ENCODE measurements at regions not wholly inside any gene's neighbourhood (a gene's known extent, or its start where the extent isn't known, plus 50 kb on each side); places are given as distances from the start of the nearest gene placed in this dataset.

DNA sequence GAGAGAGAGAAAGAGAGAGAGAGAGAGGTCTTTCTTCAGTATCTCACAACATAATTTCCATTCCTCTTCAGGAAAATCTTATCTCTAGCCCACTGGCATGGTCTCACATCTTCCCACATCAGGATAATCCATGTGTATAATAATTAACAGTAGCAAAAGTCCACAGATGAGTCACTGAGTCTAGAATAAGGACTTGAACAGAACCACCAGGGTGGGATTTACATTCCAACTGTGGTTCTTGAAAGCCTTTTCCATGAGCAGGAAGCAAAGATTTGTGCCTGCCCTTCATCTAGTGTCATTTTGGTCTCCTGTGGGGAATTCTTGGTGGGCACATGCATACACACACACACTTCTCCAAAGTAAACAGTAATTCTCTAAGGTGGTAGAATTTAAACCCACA lies 107.1 kb upstream of the TCF4 start:
- no peak for TF ChIP-seq CTCF (conservative IDR thresholded peaks at IDR 0.05 in 1 of 2, IDR thresholded peaks at IDR 0.05 in 1 of 2; ENCODE audit: low read depth in 1 of 2, low read length in 2 of 2)
- no peak for TF ChIP-seq EZH2 (IDR thresholded peaks at IDR 0.05; ENCODE audit: low read length, missing control alignments)

All from fibroblast of lung (primary cell).